Anterior cingulate cortex (tissue), 58 donors: ENCODE measurements at regions not wholly inside any gene's neighbourhood (a gene's known extent, or its start where the extent isn't known, plus 50 kb on each side); places are given as distances from the start of the nearest gene placed in this dataset.
A peak's percentile ranks its signal among the peaks of the same experiment; 100 is the strongest.
"Not testable (repeated sequence)": the region's sequence is repeated elsewhere in the genome, so short reads cannot be mapped to it uniquely, and the experiment has no call there.

Source experiments
- DNase-seq, 58 donors: peaks; one replicate each; lab custom pipeline; 2025; lab: John Stamatoyannopoulos, UW

GRCh38 chr14:30211326-30211725 lies 283.7 kb upstream of the PRKD1 start:
- no peak for DNase-seq

DNA sequence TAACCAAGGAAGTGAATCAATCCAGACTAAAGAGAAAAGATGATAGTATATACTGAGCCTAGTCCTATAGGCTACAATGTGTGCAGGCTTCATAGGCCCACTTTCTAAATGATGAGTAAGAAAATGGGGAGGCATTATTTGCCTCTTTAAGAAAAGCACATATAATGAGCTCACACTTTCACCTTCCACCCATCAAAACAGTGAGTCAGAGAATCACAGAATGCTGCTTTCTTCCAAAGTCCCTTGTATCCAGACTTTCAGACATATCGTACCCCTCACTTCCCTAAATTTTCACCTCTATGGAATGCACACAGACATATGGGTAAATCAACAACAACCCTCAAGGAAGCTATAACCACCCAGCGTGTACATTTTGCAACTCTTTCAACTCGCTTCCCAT lies 286.4 kb upstream of the PRKD1 start:
- no peak for DNase-seq

- DNase-seq, result peak in 11 of 58 donors; percentile 4 to 75 (median 20)
These were observed 286.9 kb upstream of the PRKD1 start for GRCh38 chr14:30214461-30215090.

- peak in 1 of 58 donors; percentile 8 for DNase-seq
These were observed 291.3 kb upstream of the PRKD1 start for GRCh38 chr14:30218907-30219306.

- DNase-seq, result no peak
These were observed 293.9 kb upstream of the PRKD1 start for GRCh38 chr14:30221546-30221945.

- peak in 5 of 58 donors; percentile 7 to 31 (median 18) for DNase-seq
These were observed 295.7 kb upstream of the PRKD1 start for GRCh38 chr14:30223385-30223785.

GRCh38 chr14:30223966-30224365 lies 296.3 kb upstream of the PRKD1 start:
- peak in 1 of 58 donors; percentile 2 for DNase-seq

DNA sequence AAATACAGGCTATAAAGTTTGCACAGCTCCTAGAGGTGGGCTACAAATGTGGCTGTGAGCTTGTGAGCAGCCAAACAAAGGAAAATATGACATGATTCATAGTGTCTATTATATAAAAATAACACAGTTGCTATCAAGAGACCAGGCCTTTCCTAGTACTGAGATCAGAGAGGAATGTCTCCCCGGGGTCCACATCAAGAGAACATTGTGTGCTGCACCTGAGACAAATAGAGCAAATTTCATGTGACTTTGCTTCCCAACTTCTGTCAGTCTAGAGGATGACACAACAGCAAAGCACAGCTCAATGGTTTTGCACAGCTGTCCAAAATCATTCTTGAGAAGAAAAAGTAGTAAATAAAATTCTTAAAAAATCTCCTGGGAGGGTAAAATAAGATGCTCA lies 297.5 kb upstream of the PRKD1 start:
- DNase-seq, result no peak

DNA sequence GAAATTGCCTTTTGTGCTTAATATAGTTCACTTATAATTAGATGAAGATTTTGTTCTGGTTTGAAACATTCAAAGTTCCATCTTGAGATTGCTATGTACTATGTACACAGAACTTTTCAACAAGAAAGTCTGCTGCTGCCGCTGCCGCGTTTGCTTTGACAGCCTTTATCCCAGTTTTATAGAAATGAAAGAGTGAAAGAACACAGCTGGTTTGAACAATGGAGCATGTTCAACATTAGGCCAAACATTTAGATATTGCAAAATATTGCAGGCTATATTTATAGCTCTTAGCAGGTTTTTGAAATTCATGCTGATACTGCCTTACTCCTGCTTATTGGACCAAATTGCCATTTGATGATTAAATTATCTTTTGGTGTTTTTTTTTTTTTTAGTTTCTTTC lies 299.8 kb upstream of the PRKD1 start:
- DNase-seq, result no peak

- no peak for DNase-seq
These were observed 300.2 kb upstream of the PRKD1 start for GRCh38 chr14:30227876-30228275.

DNA sequence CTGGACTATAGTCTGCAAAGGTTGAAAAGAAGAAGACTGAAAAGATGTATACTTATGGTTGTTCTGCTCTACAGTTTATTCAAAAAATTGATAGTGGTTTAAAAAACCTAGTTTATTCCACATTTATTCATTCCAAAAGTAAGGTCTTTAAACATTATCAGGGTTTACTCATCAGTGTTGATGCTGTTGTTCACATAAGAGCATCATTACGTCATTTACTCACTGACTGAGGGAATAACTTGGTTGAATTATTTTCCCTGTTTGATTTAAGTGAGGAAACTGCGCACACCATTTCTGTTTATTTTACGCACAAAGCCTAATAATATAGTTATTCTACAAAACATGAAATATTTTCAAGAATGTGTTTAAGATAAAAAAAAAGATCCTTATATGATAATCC lies 303.1 kb upstream of the PRKD1 start:
- no peak for DNase-seq

DNA sequence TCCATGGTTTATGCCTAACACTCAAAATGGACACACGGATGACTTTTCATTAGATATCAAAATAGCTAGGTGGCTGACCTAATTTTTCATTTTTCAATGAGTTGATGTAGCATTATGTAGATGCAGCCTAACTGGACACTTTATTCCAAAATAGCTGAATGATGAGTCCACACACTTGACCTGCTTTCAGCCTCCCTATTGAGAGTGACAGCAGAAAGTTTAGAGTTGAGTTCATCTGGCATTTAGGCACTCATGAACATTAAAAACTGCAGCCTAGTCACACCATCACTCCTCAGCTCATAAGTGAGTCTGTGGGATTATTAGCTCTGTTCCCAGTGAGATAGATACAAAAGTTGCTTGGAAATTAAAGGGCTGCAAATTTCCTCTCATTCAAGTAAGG lies 307.3 kb upstream of the PRKD1 start:
- no peak for DNase-seq

GRCh38 chr14:30235485-30235884 lies 307.8 kb upstream of the PRKD1 start:
- no peak for DNase-seq

DNA sequence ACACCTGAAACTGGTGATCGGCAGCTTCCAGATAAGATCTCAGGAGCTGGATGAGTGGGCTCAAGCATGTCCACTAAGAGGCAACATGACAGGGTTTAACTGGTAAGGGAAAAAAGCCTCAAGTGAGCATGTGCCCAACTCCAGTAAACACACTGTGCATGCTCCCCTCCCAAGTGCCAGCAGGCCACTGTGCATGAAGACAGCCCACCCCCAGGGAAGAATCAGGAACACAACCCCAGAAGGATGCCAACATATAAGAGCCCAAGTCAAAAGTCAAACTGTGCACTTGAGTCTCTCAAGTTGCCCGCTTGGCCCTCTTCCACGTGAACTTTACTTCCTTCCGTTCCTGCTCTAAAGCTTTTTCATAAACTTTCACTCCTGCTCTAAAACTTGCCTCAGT lies 311.3 kb upstream of the PRKD1 start:
- DNase-seq, result no peak

GRCh38 chr14:30240018-30240417 lies 312.4 kb upstream of the PRKD1 start:
- no peak for DNase-seq

DNA sequence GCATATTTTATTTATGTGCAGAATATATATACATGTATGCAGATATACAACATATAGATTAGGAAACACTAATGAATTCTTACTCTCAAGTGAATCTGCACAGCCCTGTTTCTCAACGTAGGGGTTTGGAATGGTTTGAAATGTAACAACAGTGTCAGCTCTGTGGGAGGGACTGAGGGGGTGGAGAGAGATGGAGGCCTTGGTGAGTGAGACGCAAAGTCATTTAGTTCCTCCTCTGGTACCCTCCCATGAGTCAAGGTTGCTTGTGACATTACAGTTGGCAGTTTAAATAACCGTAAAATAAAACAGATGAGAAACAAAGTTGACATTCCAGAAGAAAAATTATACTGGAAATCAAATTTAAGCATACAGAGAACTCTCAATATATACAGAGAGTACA lies 313.0 kb upstream of the PRKD1 start:
- DNase-seq, result no peak

- no peak for DNase-seq
These were observed 315.1 kb upstream of the PRKD1 start for GRCh38 chr14:30242744-30243143.

DNA sequence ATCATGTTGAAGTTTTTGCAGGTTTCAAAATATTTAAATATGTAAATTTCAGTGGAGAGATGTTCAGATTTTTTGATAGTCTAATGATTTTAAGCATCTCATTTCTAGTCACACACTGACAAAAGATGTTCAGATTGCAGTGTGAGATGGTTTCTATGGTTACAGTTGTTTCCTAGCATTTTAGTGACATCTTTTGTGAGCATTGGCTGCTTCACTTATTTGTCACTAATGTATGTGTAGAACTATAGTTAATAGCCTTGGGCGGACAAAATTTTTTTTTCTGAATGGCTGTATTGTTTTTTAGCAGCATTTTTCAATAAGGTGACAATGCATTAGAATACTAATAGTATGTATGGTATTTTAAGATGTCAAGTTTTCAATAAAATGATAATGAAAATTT lies 315.6 kb upstream of the PRKD1 start:
- peak in 1 of 58 donors; percentile 22 for DNase-seq

GRCh38 chr14:30243805-30244204 lies 315.2 kb upstream of the G2E3 start:
- DNase-seq, result no peak

GRCh38 chr14:30244348-30244747 lies 314.6 kb upstream of the G2E3 start:
- DNase-seq, result not testable (repeated sequence)

DNA sequence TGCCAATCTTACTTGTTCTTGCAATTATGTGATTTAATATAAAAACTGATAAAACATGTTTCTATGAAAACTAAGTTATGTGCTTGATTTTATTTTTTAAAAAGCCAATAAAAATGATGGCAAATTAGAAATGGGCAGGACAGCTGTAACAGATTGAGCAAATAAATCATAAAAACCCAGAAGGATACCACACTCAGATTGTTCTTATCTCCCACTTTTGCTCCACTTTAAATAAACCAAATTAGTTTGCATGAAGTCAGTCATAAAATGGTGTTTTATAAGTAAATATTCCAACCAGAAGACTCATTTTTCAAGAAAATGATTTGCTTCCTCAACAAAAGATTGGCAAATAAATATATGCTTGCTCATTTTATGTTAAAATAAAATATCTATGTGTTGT lies 307.9 kb upstream of the G2E3 start:
- no peak for DNase-seq

- DNase-seq, result no peak
These were observed 307.3 kb upstream of the G2E3 start for GRCh38 chr14:30251557-30252100.

- DNase-seq, result no peak
These were observed 306.8 kb upstream of the G2E3 start for GRCh38 chr14:30252151-30252550.
